BE2C (cell line): ENCODE measurements at regions not wholly inside any gene's neighbourhood (a gene's known extent, or its start where the extent isn't known, plus 50 kb on each side); places are given as distances from the start of the nearest gene placed in this dataset.

ENCODE experiments used
- DNase-seq: peaks from one replicate; pipeline ENCODE4 v3.0.0-alpha.2; 2020
- H3K27me3 ChIP-seq: fragments of 250-450 bp; sonication (Bioruptor Pico); 2 replicates; pipeline ENCODE4 v1.5.1; 2020; ENCODE audit warnings: mild to moderate bottlenecking
- H3K36me3 ChIP-seq: fragments of 250-450 bp; sonication (Bioruptor Pico); 2 replicates; pipeline ENCODE4 v1.5.1; 2020; ENCODE audit warnings: mild to moderate bottlenecking
- H3K4me1 ChIP-seq: fragments of 250-450 bp; sonication (Bioruptor Pico); 2 replicates; pipeline ENCODE4 v1.5.1; 2020
- H3K4me3 ChIP-seq: 2 replicates; pipeline ENCODE4 v1.5.1; 2011; ENCODE audit warnings: low read depth, low read length
- H3K9me3 ChIP-seq: fragments of 250-450 bp; sonication (Bioruptor Pico); 2 replicates; pipeline ENCODE4 v1.5.1; 2020
- TF ChIP-seq, protein P1 (sequence below): IDR thresholded peaks from 2 replicates; pipeline ENCODE4 v1.5.1; 2012; ENCODE audit warnings: mild to moderate bottlenecking, low read depth, low read length

DNA sequence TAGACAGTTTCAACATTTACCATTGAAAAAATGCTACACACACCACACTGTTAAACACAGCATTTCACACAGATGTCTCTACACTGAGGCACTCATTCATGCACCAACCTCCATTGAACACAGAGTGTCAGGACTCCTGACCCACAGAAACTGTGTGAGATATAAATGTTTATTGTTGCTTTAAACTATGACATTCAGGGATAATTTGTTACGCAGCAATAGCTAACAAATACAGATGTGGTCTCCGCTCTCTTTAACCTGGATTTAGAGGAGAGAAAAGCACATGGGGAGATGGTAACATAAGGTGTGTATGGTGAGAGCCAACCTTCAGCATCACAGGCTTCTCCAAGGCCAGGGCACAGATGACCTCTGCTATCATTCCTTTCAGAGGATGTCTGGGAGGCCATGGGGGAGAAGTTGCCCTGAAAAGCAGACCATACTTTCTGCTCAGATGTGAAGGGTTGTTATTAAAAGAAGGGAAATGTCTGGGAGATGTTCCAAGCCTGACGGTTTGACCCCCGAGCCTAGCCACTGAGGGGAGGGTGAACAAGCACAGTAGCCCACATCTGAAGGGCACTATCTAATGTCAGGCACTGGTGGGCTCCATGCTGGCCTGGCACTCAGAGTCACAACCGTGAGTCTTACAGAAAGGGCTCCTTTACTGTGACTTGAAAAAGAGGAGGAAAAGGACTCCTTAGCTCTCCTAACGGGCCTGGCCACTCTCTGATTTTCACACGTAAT, 284.5 kb upstream of the TLE3 start:
- Histone ChIP-seq H3K9me3 (no peaks in the 10 kb centered on the region), H3K36me3 (no peaks in the 10 kb centered on the region), H3K4me3 (no peak overlapping the region), H3K27me3 (no peaks in the 10 kb centered on the region), H3K4me1 (peaks cover 40% of the 10 kb centered on the region)
- TF ChIP-seq, protein P1, sequence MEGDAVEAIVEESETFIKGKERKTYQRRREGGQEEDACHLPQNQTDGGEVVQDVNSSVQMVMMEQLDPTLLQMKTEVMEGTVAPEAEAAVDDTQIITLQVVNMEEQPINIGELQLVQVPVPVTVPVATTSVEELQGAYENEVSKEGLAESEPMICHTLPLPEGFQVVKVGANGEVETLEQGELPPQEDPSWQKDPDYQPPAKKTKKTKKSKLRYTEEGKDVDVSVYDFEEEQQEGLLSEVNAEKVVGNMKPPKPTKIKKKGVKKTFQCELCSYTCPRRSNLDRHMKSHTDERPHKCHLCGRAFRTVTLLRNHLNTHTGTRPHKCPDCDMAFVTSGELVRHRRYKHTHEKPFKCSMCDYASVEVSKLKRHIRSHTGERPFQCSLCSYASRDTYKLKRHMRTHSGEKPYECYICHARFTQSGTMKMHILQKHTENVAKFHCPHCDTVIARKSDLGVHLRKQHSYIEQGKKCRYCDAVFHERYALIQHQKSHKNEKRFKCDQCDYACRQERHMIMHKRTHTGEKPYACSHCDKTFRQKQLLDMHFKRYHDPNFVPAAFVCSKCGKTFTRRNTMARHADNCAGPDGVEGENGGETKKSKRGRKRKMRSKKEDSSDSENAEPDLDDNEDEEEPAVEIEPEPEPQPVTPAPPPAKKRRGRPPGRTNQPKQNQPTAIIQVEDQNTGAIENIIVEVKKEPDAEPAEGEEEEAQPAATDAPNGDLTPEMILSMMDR, result no peak
- DNase-seq, result no peak

DNA sequence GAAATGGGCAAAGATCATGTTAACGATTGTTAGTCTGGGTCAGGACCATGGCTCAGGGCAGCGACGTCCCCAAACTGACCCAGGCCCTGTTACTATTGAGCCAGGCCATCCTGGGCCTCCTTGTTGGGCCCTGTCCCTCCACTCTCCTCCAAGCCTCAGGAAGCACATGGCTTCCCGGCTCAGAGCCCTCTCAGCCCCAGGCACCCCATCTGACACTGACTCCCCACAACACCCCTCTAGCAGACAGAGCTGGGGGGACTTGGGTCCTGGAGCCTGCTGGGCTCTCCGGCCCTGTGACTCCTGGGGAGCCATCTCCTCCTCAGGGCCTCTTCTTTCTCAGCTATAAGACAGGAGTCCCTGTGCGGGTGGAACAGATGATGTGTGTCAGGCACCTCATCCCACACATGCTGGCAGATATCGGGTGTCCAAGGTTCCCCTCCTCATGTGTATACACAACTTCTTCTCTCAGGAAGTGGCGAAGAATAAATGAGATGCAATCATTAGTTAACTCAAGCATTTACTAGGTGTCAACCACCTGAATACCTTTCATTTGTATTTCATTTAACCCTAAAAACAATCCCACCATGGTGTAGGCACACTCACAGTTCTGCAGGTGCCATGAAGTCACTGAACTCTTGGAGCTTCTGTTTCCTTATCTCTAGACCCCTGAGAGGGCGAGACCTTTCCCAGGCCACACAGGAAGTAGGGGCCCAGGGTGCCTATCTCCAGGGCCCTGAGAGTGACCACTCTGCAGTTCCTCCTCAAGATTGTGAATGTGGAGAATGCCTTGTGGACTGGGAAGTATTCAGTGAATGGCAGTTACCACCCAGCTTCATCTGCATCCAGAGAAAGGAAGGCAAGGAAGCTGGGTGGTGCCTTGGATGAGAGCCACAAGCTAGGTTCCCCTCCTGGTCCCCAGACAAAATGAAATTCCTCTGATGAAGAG, 282.5 kb upstream of the TLE3 start:
- H3K27me3 ChIP-seq, result no peaks in the 10 kb centered on the region
- no peak for DNase-seq
- no peak overlapping the region for H3K4me3 ChIP-seq
- TF ChIP-seq, protein P1, result no peak
- H3K4me1 ChIP-seq, result peaks cover 42% of the 10 kb centered on the region
- H3K36me3 ChIP-seq, result no peaks in the 10 kb centered on the region
- H3K9me3 ChIP-seq, result no peaks in the 10 kb centered on the region

DNA sequence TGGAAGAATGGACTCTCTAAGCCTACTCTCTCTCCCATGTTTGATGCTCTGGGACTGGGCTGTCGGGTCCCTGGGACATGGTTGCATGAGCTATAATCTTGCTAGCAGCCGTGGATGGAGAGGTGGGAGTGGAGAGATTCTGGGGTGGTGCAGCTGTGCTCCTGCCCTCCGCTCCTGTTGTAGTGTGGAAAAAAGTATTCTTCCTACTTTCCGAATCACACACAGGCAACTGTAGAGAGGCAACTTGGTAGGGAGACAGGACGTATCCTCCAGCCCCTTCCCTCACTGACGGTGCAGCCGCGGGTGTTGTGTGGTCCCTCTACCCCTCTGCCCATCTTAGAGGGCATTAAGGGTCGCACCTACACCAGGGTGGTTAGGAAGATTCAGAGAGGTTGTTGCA, 281.4 kb upstream of the TLE3 start:
- TF ChIP-seq, protein P1, result no peak
- Histone ChIP-seq H3K4me3 (no peak overlapping the region), H3K36me3 (no peaks in the 10 kb centered on the region), H3K27me3 (no peaks in the 10 kb centered on the region), H3K9me3 (no peaks in the 10 kb centered on the region), H3K4me1 (peaks cover 48% of the 10 kb centered on the region)
- no peak for DNase-seq

DNA sequence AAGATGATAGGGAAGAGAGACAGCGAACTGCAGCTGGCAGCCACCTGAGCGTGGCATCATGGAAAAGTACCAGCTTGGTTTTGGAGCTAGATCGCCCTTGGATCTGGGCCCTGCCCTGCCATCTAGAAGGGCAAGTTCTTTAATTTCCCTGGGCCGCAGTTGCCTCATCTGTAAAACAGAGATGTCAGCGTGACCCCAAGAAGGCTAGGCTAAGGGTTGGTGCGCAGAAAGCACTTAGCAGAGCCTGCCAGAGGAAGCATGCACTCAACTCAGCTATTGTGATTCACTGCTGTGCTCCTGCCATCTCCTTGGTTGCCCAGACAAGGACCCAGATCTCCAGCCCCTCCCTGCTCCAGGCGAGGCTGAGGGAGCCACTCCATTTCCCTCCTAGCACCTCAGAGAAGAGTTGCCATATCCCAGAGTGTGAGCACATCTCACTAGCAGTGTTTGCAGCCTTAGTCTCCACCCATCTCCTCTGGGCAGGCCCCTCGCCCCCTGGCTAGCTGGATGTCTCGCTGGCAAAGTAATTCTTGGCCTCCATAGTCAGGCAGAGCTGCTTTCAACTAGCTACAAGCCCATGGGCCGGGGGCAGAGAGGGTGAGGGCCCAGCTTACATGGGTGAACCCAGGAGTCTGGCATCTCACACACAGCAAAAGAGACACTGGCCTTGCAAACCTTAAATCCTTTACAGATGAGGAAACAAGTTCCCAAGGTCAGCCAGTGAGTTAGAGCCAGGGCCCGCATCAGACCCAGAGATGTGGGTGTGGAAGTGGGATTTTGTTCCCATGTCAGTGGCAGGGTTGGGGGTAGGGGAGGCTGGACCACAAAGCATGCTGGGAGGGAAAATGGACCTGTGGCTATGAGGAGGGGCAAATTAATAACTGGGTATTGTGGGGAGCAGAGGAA, 280.7 kb upstream of the TLE3 start:
- H3K9me3 ChIP-seq, result no peaks in the 10 kb centered on the region
- H3K4me3 ChIP-seq, result no peak overlapping the region
- H3K27me3 ChIP-seq, result no peaks in the 10 kb centered on the region
- DNase-seq, result no peak
- TF ChIP-seq, protein P1, result no peak
- peaks cover 43% of the 10 kb centered on the region for H3K4me1 ChIP-seq
- H3K36me3 ChIP-seq, result no peaks in the 10 kb centered on the region

DNA sequence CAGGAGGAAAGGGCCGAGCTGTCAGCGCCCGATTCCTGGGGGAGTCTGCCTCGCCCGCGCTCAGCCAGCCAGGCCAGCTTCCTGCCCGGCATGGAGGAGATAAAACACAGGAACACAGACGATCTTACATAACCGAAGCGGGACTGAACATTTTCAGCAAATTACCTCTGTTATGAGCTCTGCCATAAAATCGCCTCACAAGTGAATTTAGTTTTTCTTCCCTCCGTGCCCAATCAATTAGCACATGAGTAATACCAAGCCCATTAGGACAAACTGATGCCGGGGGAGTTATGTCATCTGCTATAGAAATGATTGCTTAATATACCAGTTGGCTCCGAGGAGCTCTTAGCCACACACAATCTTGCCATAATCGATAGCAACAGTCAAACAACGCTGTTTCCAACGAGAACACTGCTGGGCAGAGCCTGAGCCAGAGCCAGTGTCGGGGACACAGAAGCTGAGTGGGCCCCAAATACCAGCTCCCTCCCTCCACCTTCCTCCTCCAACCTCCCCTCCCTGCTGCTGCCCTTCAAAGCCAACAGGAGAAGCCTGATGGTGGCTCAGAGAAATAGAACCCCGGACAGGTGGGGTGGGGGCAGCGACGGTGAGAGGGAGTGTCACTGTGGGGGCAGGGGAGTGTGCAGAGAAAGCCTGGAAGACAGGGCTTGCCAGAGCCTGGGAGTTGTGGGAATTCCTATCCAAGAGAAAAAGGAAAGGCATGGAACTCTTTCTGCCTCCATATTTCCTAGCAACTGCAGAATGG, 279.4 kb upstream of the TLE3 start:
- Histone ChIP-seq H3K36me3 (no peaks in the 10 kb centered on the region), H3K27me3 (no peaks in the 10 kb centered on the region), H3K9me3 (no peaks in the 10 kb centered on the region), H3K4me1 (peaks cover 42% of the 10 kb centered on the region), H3K4me3 (peak overlapping the region; percentile 33)
- TF ChIP-seq, protein P1, result no peak
- peak; percentile 89 for DNase-seq
